ENCODE measurements at regions not wholly inside any gene's neighbourhood (a gene's known extent, or its start where the extent isn't known, plus 50 kb on each side); places are given as distances from the start of the nearest gene placed in this dataset.

DNA sequence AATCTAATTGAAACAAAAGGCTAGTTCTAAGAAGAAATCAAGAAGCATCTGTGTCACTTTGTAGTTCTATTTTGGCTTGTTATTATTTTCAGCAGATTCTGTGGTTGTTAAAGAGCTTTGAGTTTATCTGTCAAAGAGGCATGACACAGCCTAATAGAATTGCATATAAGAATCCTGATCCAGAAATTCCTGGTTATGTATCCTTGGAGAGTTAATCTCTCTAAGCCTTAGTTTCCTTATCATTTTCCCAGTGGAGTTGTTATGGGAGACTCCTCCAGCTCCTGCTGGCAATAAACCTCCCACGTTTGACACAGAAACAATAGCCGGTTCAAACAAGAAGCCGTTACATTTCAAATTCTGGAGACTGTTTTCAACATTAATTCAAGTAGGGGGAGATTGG lies 288.3 kb downstream of the SDHAF3 start:
- TF ChIP-seq EZH2phosphoT487 (IDR thresholded peaks at IDR 0.05; ENCODE audit: borderline replicate concordance), result no peak
- TF ChIP-seq CTCF (conservative IDR thresholded peaks at IDR 0.05; ENCODE audit: low read length), result no peak
- Histone ChIP-seq H3K9ac (ENCODE audit: low read depth, low read length, poor library complexity, severe bottlenecking) (no peak overlapping the region), H3K4me3 (ENCODE audit: low read length, poor library complexity, severe bottlenecking) (no peak overlapping the region), H3F3A (ENCODE audit: low read depth) (no peaks in the 10 kb centered on the region), H3K27me3 (ENCODE audit: insufficient read depth, low read length, poor library complexity, severe bottlenecking) (no peaks in the 10 kb centered on the region), H3K4me1 (ENCODE audit: insufficient read depth, low read length, poor library complexity, severe bottlenecking) (no peaks in the 10 kb centered on the region), H3K9me2 (replicated peaks; ENCODE audit: low read depth, low read length) (no peaks in the 10 kb centered on the region), H3K4me2 (ENCODE audit: low read depth, low read length, poor library complexity, severe bottlenecking) (no peak overlapping the region), H4K20me1 (ENCODE audit: insufficient read depth, low read length, poor library complexity, severe bottlenecking) (no peaks in the 10 kb centered on the region), H3K9me3 (ENCODE audit: insufficient read depth, low read depth, low read length) (no peaks in the 10 kb centered on the region), H2AFZ (ENCODE audit: low read length) (no peak overlapping the region), H3K36me3 (ENCODE audit: insufficient read depth, low read length) (no peaks in the 10 kb centered on the region), H3K79me2 (ENCODE audit: insufficient read depth, low read length) (no peaks in the 10 kb centered on the region)

GRCh38 chr7:97407106-97407505 lies 289.6 kb downstream of the SDHAF3 start:
- Histone ChIP-seq H2AFZ (ENCODE audit: low read length) (no peak overlapping the region), H3K4me3 (ENCODE audit: low read length, poor library complexity, severe bottlenecking) (no peak overlapping the region), H3K79me2 (ENCODE audit: insufficient read depth, low read length) (no peaks in the 10 kb centered on the region), H3K4me1 (ENCODE audit: insufficient read depth, low read length, poor library complexity, severe bottlenecking) (no peaks in the 10 kb centered on the region), H3K4me2 (ENCODE audit: low read depth, low read length, poor library complexity, severe bottlenecking) (no peak overlapping the region), H3K27me3 (ENCODE audit: insufficient read depth, low read length, poor library complexity, severe bottlenecking) (no peaks in the 10 kb centered on the region), H4K20me1 (ENCODE audit: insufficient read depth, low read length, poor library complexity, severe bottlenecking) (no peaks in the 10 kb centered on the region), H3K9ac (ENCODE audit: low read depth, low read length, poor library complexity, severe bottlenecking) (no peak overlapping the region), H3F3A (ENCODE audit: low read depth) (no peaks in the 10 kb centered on the region), H3K9me2 (replicated peaks; ENCODE audit: low read depth, low read length) (no peaks in the 10 kb centered on the region), H3K36me3 (ENCODE audit: insufficient read depth, low read length) (no peaks in the 10 kb centered on the region), H3K9me3 (ENCODE audit: insufficient read depth, low read depth, low read length) (no peaks in the 10 kb centered on the region)
- TF ChIP-seq CTCF (conservative IDR thresholded peaks at IDR 0.05; ENCODE audit: low read length) (no peak), EZH2phosphoT487 (IDR thresholded peaks at IDR 0.05; ENCODE audit: borderline replicate concordance) (no peak)

GRCh38 chr7:97409346-97409745 lies 291.8 kb downstream of the SDHAF3 start:
- TF ChIP-seq EZH2phosphoT487 (IDR thresholded peaks at IDR 0.05; ENCODE audit: borderline replicate concordance) (no peak), CTCF (conservative IDR thresholded peaks at IDR 0.05; ENCODE audit: low read length) (no peak)

More at GRCh38 chr7:97409346-97409745, 291.8 kb downstream of the SDHAF3 start:
- Histone ChIP-seq H3K79me2 (ENCODE audit: insufficient read depth, low read length) (no peaks in the 10 kb centered on the region), H3K36me3 (ENCODE audit: insufficient read depth, low read length) (no peaks in the 10 kb centered on the region), H3K9ac (ENCODE audit: low read depth, low read length, poor library complexity, severe bottlenecking) (no peak overlapping the region), H3K4me3 (ENCODE audit: low read length, poor library complexity, severe bottlenecking) (no peak overlapping the region), H3K4me2 (ENCODE audit: low read depth, low read length, poor library complexity, severe bottlenecking) (no peak overlapping the region), H4K20me1 (ENCODE audit: insufficient read depth, low read length, poor library complexity, severe bottlenecking) (no peaks in the 10 kb centered on the region), H2AFZ (ENCODE audit: low read length) (no peak overlapping the region), H3K27me3 (ENCODE audit: insufficient read depth, low read length, poor library complexity, severe bottlenecking) (no peaks in the 10 kb centered on the region), H3K9me2 (replicated peaks; ENCODE audit: low read depth, low read length) (no peaks in the 10 kb centered on the region), H3K4me1 (ENCODE audit: insufficient read depth, low read length, poor library complexity, severe bottlenecking) (no peaks in the 10 kb centered on the region), H3K9me3 (ENCODE audit: insufficient read depth, low read depth, low read length) (no peaks in the 10 kb centered on the region), H3F3A (ENCODE audit: low read depth) (no peaks in the 10 kb centered on the region)
